Natural killer cell (primary cell): ENCODE measurements at regions not wholly inside any gene's neighbourhood (a gene's known extent, or its start where the extent isn't known, plus 50 kb on each side); places are given as distances from the start of the nearest gene placed in this dataset.

ENCODE experiments used
- ATAC-seq, 3 donors: fragments of 150-1000 bp in 2 of 3; fragments of 200-7000 bp in 1 of 3; cut with Tn5 transposase; 1 replicate in 1 of 3; 2 replicates in 2 of 3; pipeline ENCODE4 v1.10.0; 2021; ENCODE audit warnings: mild to moderate bottlenecking in 2 of 3, moderate library complexity in 2 of 3
- DNase-seq, 2 donors: peaks; one replicate each; pipeline versions ENCODE4 v3.0.0 to v3.0.0-alpha.2; 2013 to 2021; ENCODE audit warnings: mixed read lengths in 1 of 2
- H3K27ac ChIP-seq: one replicate; pipeline ENCODE4 v1.5.1; 2013; ENCODE audit warnings: mild to moderate bottlenecking, low read length
- H3K27me3 ChIP-seq: one replicate; pipeline ENCODE4 v1.6.1; 2013; ENCODE audit warnings: low read length; ENCODE audit not compliant: control insufficient read depth, insufficient read depth
- H3K36me3 ChIP-seq: one replicate; pipeline ENCODE4 v1.6.1; 2013; ENCODE audit warnings: low read length; ENCODE audit not compliant: control insufficient read depth, insufficient read depth
- H3K4me1 ChIP-seq: one replicate; pipeline ENCODE4 v1.6.1; 2013; ENCODE audit warnings: low read length; ENCODE audit not compliant: control insufficient read depth, insufficient read depth
- H3K4me3 ChIP-seq: one replicate; pipeline ENCODE4 v1.5.1; 2013; ENCODE audit warnings: low read length
- H3K9me3 ChIP-seq: one replicate; pipeline ENCODE4 v1.6.1; 2013; ENCODE audit warnings: low read length; ENCODE audit not compliant: control insufficient read depth, insufficient read depth
- H3K27ac Mint-ChIP-seq, 2 donors: one replicate each; pipeline ENCODE4 v1.8.0; 2022; ENCODE audit warnings: mild to moderate bottlenecking in 2 of 2, mixed read lengths in 2 of 2, moderate library complexity in 1 of 2
- H3K27me3 Mint-ChIP-seq, 2 donors: one replicate each; pipeline ENCODE4 v1.8.0; 2022; ENCODE audit warnings: low read depth in 2 of 2, mixed read lengths in 2 of 2
- H3K36me3 Mint-ChIP-seq: one replicate; pipeline ENCODE4 v1.8.0; 2022; ENCODE audit warnings: mixed read lengths
- H3K4me1 Mint-ChIP-seq, 2 donors: one replicate each; pipeline ENCODE4 v1.8.0; 2022; ENCODE audit warnings: mixed read lengths in 2 of 2
- H3K4me3 Mint-ChIP-seq: one replicate; pipeline ENCODE4 v1.8.0; 2022; ENCODE audit warnings: mild to moderate bottlenecking, moderate library complexity, mixed read lengths
- H3K9me3 Mint-ChIP-seq, 2 donors: one replicate each; pipeline ENCODE4 v1.8.0; 2022; ENCODE audit warnings: mixed read lengths in 2 of 2
- CTCF ChIP-seq: fragments of 200-600 bp; IDR thresholded peaks from one replicate; pipeline ENCODE4 v1.8.0; 2022; ENCODE audit warnings: antibody characterized with exemption
- WGBS: methylation state at CpG from one replicate; pipeline ENCODE4 v1.1.7; 2013; ENCODE audit warnings: missing lambda C conversion rate; ENCODE audit not compliant: insufficient coverage; 5-methylcytosine and 5-hydroxymethylcytosine counted together
- intact Hi-C: fragments of 100-400 bp; cut with micrococcal nuclease; formaldehyde crosslinking; loops from one replicate; pipeline ENCODE4 v1.14.2; 2022

GRCh38 chr6:26158076-26158580 lies 70.9 kb downstream of the HFE start:
- Mint-ChIP-seq H3K4me1 (peaks cover 56% of the 10 kb centered on the region in 2 donors), H3K36me3 (no peaks in the 10 kb centered on the region), H3K9me3 (no peaks in the 10 kb centered on the region), H3K4me3 (peak overlapping the region; percentile 99), H3K27ac (peak overlapping the region; percentile 92 to 97), H3K27me3 (no peaks in the 10 kb centered on the region)
- H3K27ac ChIP-seq, result peak overlapping the region; percentile 85
- WGBS, result under 1% methylated on average over 30 of the region's 30 CpGs
- peak overlapping the region; percentile 65 for H3K4me3 ChIP-seq
- ATAC-seq (peak; percentile 2 to 8 (median 2)), DNase-seq (peak in 1 of 2 donors; percentile 81)
- TF ChIP-seq CTCF, result no peak
- H3K27me3 ChIP-seq, result no peaks in the 10 kb centered on the region
- H3K9me3 ChIP-seq, result no peaks in the 10 kb centered on the region
- intact Hi-C loops, result loop anchor here (1.0 to 10.0 kb wide), 9 partner anchors 14 to 1677 kb away; a partner anchor contains a TSS
- peaks cover 29% of the 10 kb centered on the region for H3K4me1 ChIP-seq
- no peaks in the 10 kb centered on the region for H3K36me3 ChIP-seq

GRCh38 chr6:26158581-26159356 lies 71.5 kb downstream of the HFE start:
- peak overlapping the region; percentile 85 for H3K27ac ChIP-seq
- DNase-seq (peak; percentile 61 to 86), ATAC-seq (peak; percentile 7 to 36 (median 17))
- Mint-ChIP-seq H3K4me3 (peak overlapping the region; percentile 99), H3K9me3 (no peaks in the 10 kb centered on the region), H3K4me1 (peaks cover 56% of the 10 kb centered on the region in 2 donors), H3K27me3 (no peaks in the 10 kb centered on the region), H3K27ac (peak overlapping the region; percentile 92 to 97), H3K36me3 (no peaks in the 10 kb centered on the region)
- H3K4me1 ChIP-seq, result peaks cover 29% of the 10 kb centered on the region
- no peaks in the 10 kb centered on the region for H3K27me3 ChIP-seq
- intact Hi-C loops, result loop anchor here (1.0 to 10.0 kb wide), 9 partner anchors 14 to 1676 kb away; a partner anchor contains a TSS
- H3K36me3 ChIP-seq, result no peaks in the 10 kb centered on the region
- no peaks in the 10 kb centered on the region for H3K9me3 ChIP-seq
- no peak for TF ChIP-seq CTCF
- 1% methylated on average over 15 of the region's 21 CpGs for WGBS
- peak overlapping the region; percentile 65 for H3K4me3 ChIP-seq

- intact Hi-C loops, result loop anchor here (2.0 to 10.0 kb wide), 5 partner anchors 29 to 1675 kb away; a partner anchor contains a TSS
- H3K36me3 Mint-ChIP-seq, result no peaks in the 10 kb centered on the region
- no peaks in the 10 kb centered on the region for H3K9me3 ChIP-seq
- no peaks in the 10 kb centered on the region for H3K9me3 Mint-ChIP-seq
- H3K4me3 ChIP-seq, result peak overlapping the region; percentile 65
- no peaks in the 10 kb centered on the region for H3K27me3 ChIP-seq
- no peak for TF ChIP-seq CTCF
- WGBS, result 23% methylated on average over 10 of the region's 13 CpGs
- H3K27ac Mint-ChIP-seq, result peak overlapping the region; percentile 92 to 97
- no peaks in the 10 kb centered on the region for H3K27me3 Mint-ChIP-seq
- peak overlapping the region; percentile 85 for H3K27ac ChIP-seq
- H3K4me1 Mint-ChIP-seq, result peaks cover 56% of the 10 kb centered on the region in 2 donors
- peaks cover 29% of the 10 kb centered on the region for H3K4me1 ChIP-seq
- ATAC-seq (no peak), DNase-seq (peak in 1 of 2 donors; percentile 58)
- H3K4me3 Mint-ChIP-seq, result peak overlapping the region; percentile 99
- no peaks in the 10 kb centered on the region for H3K36me3 ChIP-seq
Measured at GRCh38 chr6:26159357-26160273, 72.4 kb downstream of the HFE start.
